GM12878 (cell line): ENCODE measurements at regions not wholly inside any gene's neighbourhood (a gene's known extent, or its start where the extent isn't known, plus 50 kb on each side); places are given as distances from the start of the nearest gene placed in this dataset.

Experiments
- ATAC-seq: fragments of 200-7000 bp; cut with Tn5 transposase; 3 replicates; pipeline ENCODE4 v1.9.1; 2020; ENCODE audit warnings: mild to moderate bottlenecking, moderate library complexity
- BruUV-seq: library from RNA; stranded (reverse); fragments of 400-500 nt; replicated peaks from 2 replicates; lab custom pipeline; 2021; lab: Mats Ljungman, UMichigan
- CTCF ChIA-PET: fragments of 300-600 bp; sonication (Branson Sonifier 250); formaldehyde crosslinking; extraction: SDS; loops from one replicate; lab custom pipeline; 2021; ENCODE audit warnings: inconsistent platforms; lab: Yijun Ruan, JAX
- POLR2A ChIA-PET: fragments of 350-600 bp; formaldehyde crosslinking; extraction: SDS; loops from one replicate; lab custom pipeline; 2021; ENCODE audit warnings: inconsistent platforms; lab: Charles Lee
- RAD21 ChIA-PET: fragments of 300-600 bp; sonication (Branson Sonifier 250); formaldehyde crosslinking; loops from one replicate; lab custom pipeline; 2023; ENCODE audit warnings: antibody characterized with exemption; ENCODE audit not compliant: unreplicated experiment; lab: Charles Lee
- SMC1A ChIA-PET: fragments of 300-600 bp; sonication (Branson Sonifier 250); formaldehyde crosslinking; loops from one replicate; lab custom pipeline; 2023; ENCODE audit not compliant: unreplicated experiment, uncharacterized antibody; lab: Charles Lee
- DNase-seq: peaks from one replicate; pipeline ENCODE4 v3.0.0-alpha.2; 2011; ENCODE audit warnings: low read depth, low spot score
- FAIRE-seq: peaks from 3 replicates; lab custom pipeline; 2011; peaks lifted over from hg19 to GRCh38; lab: Jason Lieb, UNC
- H2AFZ ChIP-seq: 2 replicates; pipeline ENCODE4 v1.6.0; 2011; ENCODE audit warnings: low read depth, low read length, control low read depth; ENCODE audit not compliant: control insufficient read depth
- H3K27ac ChIP-seq: 2 replicates; pipeline ENCODE4 v1.5.1; 2011; ENCODE audit warnings: control low read depth; ENCODE audit not compliant: control insufficient read depth, insufficient read depth
- H3K27me3 ChIP-seq, 2 experiments: replicated peaks in 1 of 2; 2 replicates each; pipeline versions ENCODE4 v1.6.0 to v1.6.1; 2011; ENCODE audit warnings: low read length in 1 of 2; ENCODE audit not compliant: control insufficient read depth in 2 of 2, insufficient read depth in 2 of 2
- H3K36me3 ChIP-seq, 2 experiments: 2 replicates each; pipeline ENCODE4 v1.5.1; 2011; ENCODE audit warnings: low read length in 1 of 2; ENCODE audit not compliant: control insufficient read depth in 2 of 2, insufficient read depth in 2 of 2
- H3K4me1 ChIP-seq: 2 replicates; pipeline ENCODE4 v1.6.1; 2011; ENCODE audit warnings: mild to moderate bottlenecking, low read length, moderate library complexity, mixed read lengths; ENCODE audit not compliant: control insufficient read depth, insufficient read depth
- H3K4me2 ChIP-seq: 2 replicates; pipeline ENCODE4 v1.6.0; 2011; ENCODE audit warnings: control low read depth; ENCODE audit not compliant: control insufficient read depth, insufficient read depth
- H3K4me3 ChIP-seq: fragments of 200-600 bp; sonication (generic); 2 replicates; pipeline ENCODE4 v1.5.1; 2016
- H3K79me2 ChIP-seq: 2 replicates; pipeline ENCODE4 v1.6.0; 2011; ENCODE audit warnings: low read length; ENCODE audit not compliant: control insufficient read depth, insufficient read depth
- H3K9ac ChIP-seq: 2 replicates; pipeline ENCODE4 v1.8.0; 2011; ENCODE audit warnings: low read length, control low read depth, mixed read lengths; ENCODE audit not compliant: control insufficient read depth, insufficient read depth
- H3K9me3 ChIP-seq: replicated peaks from 3 replicates; pipeline ENCODE4 v1.5.1; 2011; ENCODE audit warnings: mild to moderate bottlenecking, low read length; ENCODE audit not compliant: control insufficient read depth, insufficient read depth
- H4K20me1 ChIP-seq: 2 replicates; pipeline ENCODE4 v1.6.0; 2011; ENCODE audit not compliant: control insufficient read depth, insufficient read depth
- BCL3 ChIP-seq: IDR thresholded peaks from 2 replicates; pipeline ENCODE4 v1.6.1; 2011; ENCODE audit warnings: borderline replicate concordance, low read depth, mild to moderate bottlenecking, moderate library complexity, low read length; ENCODE audit not compliant: insufficient read depth, poor library complexity, severe bottlenecking
- CREM ChIP-seq: IDR thresholded peaks from 2 replicates; pipeline ENCODE4 v1.6.1; 2014; ENCODE audit warnings: antibody characterized with exemption, low read depth
- DPF2 ChIP-seq: fragments of 450-650 bp; IDR thresholded peaks from 2 replicates; pipeline ENCODE4 v1.6.1; 2017; ENCODE audit warnings: mild to moderate bottlenecking
- HCFC1 ChIP-seq: fragments of 150-350 bp; IDR thresholded peaks from 2 replicates; pipeline ENCODE4 v1.6.1; 2014; ENCODE audit warnings: low read length
- IKZF1 ChIP-seq: fragments of 450-650 bp; conservative IDR thresholded peaks from 2 replicates; pipeline ENCODE4 v1.6.1; 2017; ENCODE audit warnings: antibody characterized with exemption, mild to moderate bottlenecking
- LARP7 ChIP-seq: fragments of 450-650 bp; IDR thresholded peaks from 2 replicates; pipeline ENCODE4 v1.6.1; 2017; ENCODE audit warnings: mild to moderate bottlenecking
- MTA3 ChIP-seq: IDR thresholded peaks from 2 replicates; pipeline ENCODE4 v1.6.1; 2012; ENCODE audit warnings: low read length, inconsistent platforms, borderline replicate concordance
- MYC ChIP-seq: IDR thresholded peaks from 2 replicates; pipeline ENCODE4 v1.6.1; 2011; ENCODE audit warnings: mild to moderate bottlenecking, low read length, moderate library complexity, inconsistent platforms; ENCODE audit not compliant: insufficient read depth, insufficient replicate concordance, insufficient read length, severe bottlenecking
- NFIC ChIP-seq: IDR thresholded peaks from 2 replicates; pipeline ENCODE4 v1.6.1; 2012; ENCODE audit warnings: low read depth, mild to moderate bottlenecking, inconsistent platforms, low read length, moderate library complexity
- NFYA ChIP-seq: IDR thresholded peaks from 2 replicates; pipeline ENCODE4 v1.6.1; 2011; ENCODE audit warnings: low read depth, mild to moderate bottlenecking, low read length, improper control_type of control experiment, borderline replicate concordance
- NFYB ChIP-seq: IDR thresholded peaks from 2 replicates; pipeline ENCODE4 v1.6.1; 2011; ENCODE audit warnings: low read depth, mild to moderate bottlenecking, low read length, improper control_type of control experiment, moderate library complexity; ENCODE audit not compliant: insufficient read depth
- POU2F2 ChIP-seq: IDR thresholded peaks from 3 replicates; pipeline ENCODE4 v1.6.1; 2011; ENCODE audit warnings: low read depth, mild to moderate bottlenecking, low read length, borderline replicate concordance
- SPI1 ChIP-seq: IDR thresholded peaks from 2 replicates; pipeline ENCODE4 v1.6.1; 2011; ENCODE audit warnings: low read depth, mild to moderate bottlenecking, low read length, moderate library complexity, borderline replicate concordance; ENCODE audit not compliant: insufficient read depth
- STAT1 ChIP-seq: fragments of 450-650 bp; conservative IDR thresholded peaks from 2 replicates; pipeline ENCODE4 v1.6.1; 2014; ENCODE audit warnings: antibody characterized with exemption, mild to moderate bottlenecking
- TARDBP ChIP-seq: IDR thresholded peaks from 2 replicates; pipeline ENCODE4 v1.6.1; 2016; ENCODE audit warnings: borderline replicate concordance
- TCF7 ChIP-seq: IDR thresholded peaks from 2 replicates; pipeline ENCODE4 v1.6.1; 2014; ENCODE audit warnings: antibody characterized with exemption, borderline replicate concordance
- WGBS: methylation state at CpG from one replicate; pipeline ENCODE4 v1.1.6; 2016; ENCODE audit warnings: low lambda C conversion rate; ENCODE audit not compliant: insufficient replicate concordance, insufficient coverage; ENCODE audit errors: missing lambda C conversion rate; 5-methylcytosine and 5-hydroxymethylcytosine counted together
- in situ Hi-C: fragments of 300-500 bp; cut with MboI; formaldehyde crosslinking; loops from 9 replicates; pipeline ENCODE4 v1.14.3; 2018; ENCODE audit warnings: mixed read lengths
- intact Hi-C: fragments of 100-400 bp; cut with micrococcal nuclease; formaldehyde crosslinking; loops from one replicate; pipeline ENCODE4 v1.14.2; 2022; ENCODE audit not compliant: unreplicated experiment

DNA sequence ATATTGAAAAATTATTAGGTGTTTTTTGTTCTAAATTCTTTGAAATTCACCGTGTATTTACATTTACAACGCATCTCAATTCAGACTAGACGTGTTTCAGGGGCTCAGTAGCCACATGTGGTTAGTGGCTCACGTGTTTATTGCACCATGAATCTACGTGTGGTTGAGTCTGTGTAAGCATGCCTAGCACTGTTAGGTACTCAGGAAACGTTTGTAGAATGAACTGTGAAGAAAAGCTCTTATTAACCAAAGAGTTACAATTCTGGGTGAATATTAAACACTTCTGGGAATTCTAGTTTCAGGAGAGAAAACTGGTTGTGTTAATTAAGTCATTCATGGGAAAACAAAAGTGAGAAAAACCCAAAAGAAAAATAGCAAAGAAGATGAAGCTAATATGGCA is 117.5 kb upstream of the CDH6 start:
- Histone ChIP-seq H3K9me3 (no peaks in the 10 kb centered on the region), H3K27me3 (no peaks in the 10 kb centered on the region), H3K79me2 (no peaks in the 10 kb centered on the region)
- ChIA-PET RAD21 (no interaction called here), CTCF (no interaction called here)
- in situ Hi-C loops: no loop called here
- WGBS: 1% methylated on average over 6 of the region's 6 CpGs
- TF ChIP-seq IKZF1 (no peak), MYC (no peak), TARDBP (no peak)
- TF ChIP-seq, all 136 proteins: peak for 0
- no peak for FAIRE-seq
- SMC1A ChIA-PET: interaction anchor here (1.4 kb wide), 1 partner anchor 15 kb away, joined by 3 read pairs; no protein-coding TSS in a partner anchor
- Histone ChIP-seq H3K9ac (no peak overlapping the region), H4K20me1 (no peaks in the 10 kb centered on the region), H3K4me2 (no peak overlapping the region), H2AFZ (no peak overlapping the region), H3K36me3 (no peaks in the 10 kb centered on the region), H3K4me1 (no peaks in the 10 kb centered on the region), H3K4me3 (no peak overlapping the region), H3K27ac (no peak overlapping the region)
- BruUV-seq: no TSS peak
- DNase-seq: no peak
- intact Hi-C loops: no loop called here
- POLR2A ChIA-PET: no interaction called here
- ATAC-seq: no peak

- H3K79me2 ChIP-seq: no peaks in the 10 kb centered on the region
- POLR2A ChIA-PET: no interaction called here
- no peak overlapping the region for H3K4me2 ChIP-seq
- RAD21 ChIA-PET: no interaction called here
- 0% methylated on average over 1 of the region's 1 CpG for WGBS
- no peak overlapping the region for H3K4me3 ChIP-seq
- H3K27ac ChIP-seq: no peak overlapping the region
- no peak overlapping the region for H3K9ac ChIP-seq
- H3K27me3 ChIP-seq: no peaks in the 10 kb centered on the region
- H3K36me3 ChIP-seq: no peaks in the 10 kb centered on the region
- DNase-seq (no peak), FAIRE-seq (no peak), ATAC-seq (no peak)
- intact Hi-C loops: no loop called here
- no peak overlapping the region for H2AFZ ChIP-seq
- no peaks in the 10 kb centered on the region for H3K4me1 ChIP-seq
- H4K20me1 ChIP-seq: no peaks in the 10 kb centered on the region
- CTCF ChIA-PET: no interaction called here
- SMC1A ChIA-PET: no interaction called here
- no TSS peak for BruUV-seq
- in situ Hi-C loops: no loop called here
- no peaks in the 10 kb centered on the region for H3K9me3 ChIP-seq
- TF ChIP-seq NFIC: no peak
- TF ChIP-seq HCFC1: no peak
- TF ChIP-seq SPI1: no peak
- no peak for TF ChIP-seq POU2F2
- no peak for TF ChIP-seq LARP7
- TF ChIP-seq DPF2: no peak
- no peak for TF ChIP-seq CREM
- TF ChIP-seq NFYB: no peak
- no peak for TF ChIP-seq STAT1
- no peak for TF ChIP-seq IKZF1
- TF ChIP-seq TCF7: no peak
- TF ChIP-seq MTA3: no peak
- no peak for TF ChIP-seq BCL3
- no peak for TF ChIP-seq NFYA
These were observed 125.2 kb upstream of the CDH6 start for GRCh38 chr5:31068287-31068686.
